HUES48 (cell line): ENCODE measurements at regions not wholly inside any gene's neighbourhood (a gene's known extent, or its start where the extent isn't known, plus 50 kb on each side); places are given as distances from the start of the nearest gene placed in this dataset.

Experiments
- H3K27ac ChIP-seq: one replicate; pipeline ENCODE4 v1.7.0; 2013; ENCODE audit warnings: low read depth, low read length, inconsistent platforms
- H3K27me3 ChIP-seq: 2 replicates; pipeline ENCODE4 v1.6.1; 2013; ENCODE audit warnings: mild to moderate bottlenecking, low read length; ENCODE audit not compliant: control insufficient read depth, insufficient read depth
- H3K36me3 ChIP-seq: 2 replicates; pipeline ENCODE4 v1.6.1; 2013; ENCODE audit warnings: low read length; ENCODE audit not compliant: control insufficient read depth, insufficient read depth
- H3K4me1 ChIP-seq: 2 replicates; pipeline ENCODE4 v1.6.1; 2013; ENCODE audit warnings: mild to moderate bottlenecking, low read length; ENCODE audit not compliant: control insufficient read depth, insufficient read depth
- H3K4me3 ChIP-seq: 2 replicates; pipeline ENCODE4 v1.5.1; 2013; ENCODE audit warnings: mild to moderate bottlenecking, low read depth, low read length
- H3K9ac ChIP-seq: 2 replicates; pipeline ENCODE4 v1.6.1; 2013; ENCODE audit warnings: mild to moderate bottlenecking, low read depth, low read length, moderate library complexity
- H3K9me3 ChIP-seq: 2 replicates; pipeline ENCODE4 v1.6.1; 2013; ENCODE audit warnings: low read length; ENCODE audit not compliant: control insufficient read depth, insufficient read depth

- Histone ChIP-seq H3K27me3 (no peaks in the 10 kb centered on the region), H3K4me1 (no peaks in the 10 kb centered on the region), H3K36me3 (no peaks in the 10 kb centered on the region), H3K9ac (no peak overlapping the region), H3K4me3 (no peak overlapping the region), H3K9me3 (no peaks in the 10 kb centered on the region), H3K27ac (no peak overlapping the region)
These were observed 1448.0 kb downstream of the AACS start for GRCh38 chr12:126512916-126513913.

DNA sequence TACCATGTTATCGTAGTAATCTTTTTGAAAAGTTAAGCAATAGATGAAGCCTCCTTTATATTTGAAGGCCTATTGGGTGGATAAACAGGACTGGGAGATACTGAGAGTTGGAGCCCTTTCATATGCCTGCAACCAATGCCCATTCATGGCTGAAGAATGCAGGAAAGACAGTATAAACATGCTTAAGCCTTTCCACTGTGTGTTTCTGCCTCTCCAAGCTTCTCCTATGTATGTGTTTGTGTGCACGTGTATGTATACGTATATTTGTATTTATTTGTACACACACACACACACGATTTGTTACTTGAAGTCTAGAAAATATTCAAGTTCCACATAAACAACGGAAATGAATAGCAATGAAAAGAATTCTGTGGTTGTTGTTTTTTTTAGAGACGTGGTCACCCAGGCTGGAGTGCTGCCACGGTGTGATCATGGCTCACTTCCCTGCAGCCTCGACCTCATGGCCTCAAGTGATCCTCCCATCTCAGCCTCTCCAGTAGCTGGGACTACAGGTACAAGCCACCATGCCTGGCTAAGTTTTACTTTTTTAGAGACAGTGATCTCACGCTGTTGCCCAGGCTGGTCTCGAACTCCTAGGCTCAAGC, 1453.5 kb downstream of the AACS start:
- Histone ChIP-seq H3K4me3 (no peak overlapping the region), H3K9ac (no peak overlapping the region), H3K9me3 (no peaks in the 10 kb centered on the region), H3K27me3 (no peaks in the 10 kb centered on the region), H3K4me1 (no peaks in the 10 kb centered on the region), H3K27ac (no peak overlapping the region), H3K36me3 (no peaks in the 10 kb centered on the region)

DNA sequence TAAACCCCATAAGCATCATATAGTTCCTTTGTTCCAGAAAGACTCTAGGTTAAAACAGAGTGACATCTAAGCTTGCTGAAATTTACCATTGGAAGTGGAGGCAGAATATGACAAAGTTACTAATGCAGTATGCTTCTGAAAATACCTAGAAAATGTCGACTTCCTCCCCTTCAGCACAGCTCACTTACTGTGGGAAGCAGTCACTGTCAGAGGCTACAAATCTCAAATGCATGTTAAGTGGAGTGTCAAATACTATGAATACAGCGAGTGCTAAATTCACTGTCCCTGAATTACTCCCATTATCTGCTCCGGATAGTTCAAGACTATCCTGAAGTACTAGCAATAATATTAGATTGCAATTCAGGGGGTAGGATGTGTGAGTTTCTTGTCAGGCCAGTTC, 1454.6 kb downstream of the AACS start:
- Histone ChIP-seq H3K27ac (no peak overlapping the region), H3K9me3 (no peaks in the 10 kb centered on the region), H3K27me3 (no peaks in the 10 kb centered on the region)

DNA sequence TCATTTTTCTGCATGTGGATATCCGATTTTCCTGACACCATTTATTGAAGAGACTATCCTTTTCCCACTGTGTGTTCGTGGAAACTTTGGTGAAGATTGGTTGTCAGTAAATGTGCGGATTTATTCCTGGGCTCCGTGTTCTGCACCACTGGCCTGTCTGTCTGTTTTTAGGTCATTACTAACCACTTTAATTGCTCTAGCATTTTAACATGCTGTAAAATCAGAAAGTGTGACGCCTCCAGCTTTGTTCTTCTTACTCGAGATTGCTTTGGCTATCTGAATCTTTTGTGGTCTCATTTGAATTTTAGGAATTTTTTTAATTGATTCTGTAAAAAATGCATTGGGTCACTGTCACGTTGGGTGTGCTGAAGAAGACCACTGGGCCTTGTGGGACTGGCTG, 1458.7 kb downstream of the AACS start:
- Histone ChIP-seq H3K27ac (no peak overlapping the region), H3K9me3 (no peaks in the 10 kb centered on the region), H3K9ac (no peak overlapping the region), H3K4me1 (no peaks in the 10 kb centered on the region), H3K36me3 (no peaks in the 10 kb centered on the region), H3K4me3 (no peak overlapping the region), H3K27me3 (no peaks in the 10 kb centered on the region)

More for the DNA sequence above, 1454.6 kb downstream of the AACS start:
- Histone ChIP-seq H3K9ac (no peak overlapping the region), H3K4me3 (no peak overlapping the region), H3K36me3 (no peaks in the 10 kb centered on the region), H3K4me1 (no peaks in the 10 kb centered on the region)

GRCh38 chr12:126534495-126534894, 1469.3 kb downstream of the AACS start:
- no peak overlapping the region for H3K9ac ChIP-seq
- no peaks in the 10 kb centered on the region for H3K36me3 ChIP-seq
- H3K9me3 ChIP-seq: no peaks in the 10 kb centered on the region
- no peak overlapping the region for H3K27ac ChIP-seq
- H3K4me1 ChIP-seq: no peaks in the 10 kb centered on the region; the same call in 1 of the 2 replicates
- no peak overlapping the region for H3K4me3 ChIP-seq
- H3K27me3 ChIP-seq: no peaks in the 10 kb centered on the region

DNA sequence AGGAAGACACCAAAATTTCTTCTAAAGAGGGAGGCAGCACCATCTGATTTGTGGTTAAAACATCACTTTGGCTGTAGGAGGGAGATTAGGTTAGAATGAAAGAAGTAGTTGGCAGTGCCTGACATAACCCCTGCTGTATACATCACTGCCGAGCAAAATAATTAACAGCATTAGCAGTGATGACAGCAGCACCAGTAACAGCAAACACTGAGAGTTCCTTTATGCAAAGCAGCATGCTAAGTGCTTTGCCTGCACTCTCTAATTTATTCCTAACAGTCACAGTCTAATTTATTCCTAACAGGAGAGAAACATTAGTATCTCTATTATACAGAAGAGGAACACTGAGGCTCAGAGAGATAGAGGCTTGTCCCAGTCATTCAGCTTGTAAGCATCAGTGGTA, 1469.7 kb downstream of the AACS start:
- no peaks in the 10 kb centered on the region for H3K36me3 ChIP-seq
- H3K27me3 ChIP-seq: no peaks in the 10 kb centered on the region
- H3K4me3 ChIP-seq: no peak overlapping the region
- no peak overlapping the region for H3K27ac ChIP-seq
- no peaks in the 10 kb centered on the region; the same call in 1 of the 2 replicates for H3K4me1 ChIP-seq
- H3K9me3 ChIP-seq: no peaks in the 10 kb centered on the region
- H3K9ac ChIP-seq: no peak overlapping the region

DNA sequence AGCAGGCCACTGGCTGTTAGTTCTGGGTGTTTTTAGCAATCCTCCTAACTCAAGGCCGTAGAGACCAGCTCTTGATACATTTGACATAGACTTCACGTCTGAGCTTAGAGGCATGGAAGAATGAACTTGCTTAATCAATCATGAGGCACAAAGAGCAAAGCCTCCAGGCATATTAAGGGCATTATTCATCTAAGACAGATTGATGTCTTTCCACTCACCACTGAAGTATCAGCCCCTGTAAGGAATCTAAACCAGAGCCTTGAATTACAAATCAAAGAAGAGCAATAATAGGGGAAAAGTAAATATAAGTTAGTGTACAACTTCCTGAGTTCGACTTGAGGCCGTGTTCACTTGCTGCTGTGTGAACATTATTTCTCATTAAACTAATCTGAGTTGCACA, 1470.7 kb downstream of the AACS start:
- Histone ChIP-seq H3K9me3 (no peaks in the 10 kb centered on the region), H3K36me3 (no peaks in the 10 kb centered on the region), H3K4me3 (no peak overlapping the region), H3K4me1 (no peaks in the 10 kb centered on the region), H3K9ac (no peak overlapping the region), H3K27me3 (no peaks in the 10 kb centered on the region), H3K27ac (no peak overlapping the region)

- Histone ChIP-seq H3K27ac (no peak overlapping the region), H3K36me3 (no peaks in the 10 kb centered on the region), H3K27me3 (no peaks in the 10 kb centered on the region), H3K9me3 (no peaks in the 10 kb centered on the region), H3K9ac (no peak overlapping the region), H3K4me3 (no peak overlapping the region), H3K4me1 (no peaks in the 10 kb centered on the region)
These were observed 1472.8 kb downstream of the AACS start for GRCh38 chr12:126537961-126538530.

GRCh38 chr12:126538888-126539287, 1473.7 kb downstream of the AACS start:
- no peak overlapping the region for H3K9ac ChIP-seq
- H3K36me3 ChIP-seq: no peaks in the 10 kb centered on the region
- H3K4me1 ChIP-seq: no peaks in the 10 kb centered on the region
- no peak overlapping the region for H3K4me3 ChIP-seq
- no peaks in the 10 kb centered on the region for H3K27me3 ChIP-seq
- H3K27ac ChIP-seq: no peak overlapping the region
- no peaks in the 10 kb centered on the region for H3K9me3 ChIP-seq

DNA sequence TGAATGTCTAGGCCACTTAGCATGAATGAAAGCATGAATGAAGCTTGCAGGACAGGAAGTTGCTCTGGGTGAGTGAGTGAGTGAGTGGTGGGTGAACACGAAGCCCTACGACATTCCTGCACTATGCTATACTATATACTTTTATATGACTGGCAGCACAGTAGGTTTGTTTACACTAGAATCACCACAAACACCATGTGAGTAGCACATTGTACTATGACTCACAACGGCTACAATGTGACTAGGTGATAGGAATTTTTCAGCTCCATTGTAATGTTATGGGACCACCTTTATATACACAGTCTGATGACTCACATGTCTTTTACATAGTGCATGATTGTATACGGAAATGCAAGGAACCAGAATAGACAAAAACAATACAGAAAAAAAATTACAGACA, 1480.2 kb downstream of the AACS start:
- Histone ChIP-seq H3K9me3 (no peaks in the 10 kb centered on the region), H3K27me3 (no peaks in the 10 kb centered on the region), H3K36me3 (no peaks in the 10 kb centered on the region), H3K4me3 (no peak overlapping the region), H3K9ac (no peak overlapping the region), H3K4me1 (0 out of 2 replicates have a peak, but pooled peaks cover 6% of the 10 kb centered on the region), H3K27ac (no peak overlapping the region)

DNA sequence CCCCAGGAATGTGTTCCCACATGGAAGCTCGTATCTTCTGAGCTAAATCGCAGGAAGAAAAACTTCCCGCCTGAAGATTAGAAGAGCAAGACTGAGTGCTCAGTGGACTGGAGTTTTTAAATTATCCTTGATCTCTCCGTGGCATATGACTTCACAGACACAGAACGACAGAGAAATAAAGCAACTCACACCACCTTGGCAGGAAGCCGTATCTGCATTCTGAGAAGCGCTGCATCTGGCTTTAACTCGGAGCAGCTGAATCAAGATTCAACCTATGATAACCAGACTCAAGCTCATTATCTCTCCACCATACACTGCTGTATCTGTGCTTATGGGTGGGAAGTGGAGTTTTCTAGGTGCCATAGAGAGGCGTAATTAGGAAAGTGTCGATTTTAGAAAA, 1482.7 kb downstream of the AACS start:
- Histone ChIP-seq H3K27me3 (no peaks in the 10 kb centered on the region), H3K27ac (no peak overlapping the region), H3K4me1 (0 out of 2 replicates have a peak, but pooled peaks cover 6% of the 10 kb centered on the region), H3K9ac (no peak overlapping the region), H3K4me3 (no peak overlapping the region), H3K9me3 (no peaks in the 10 kb centered on the region), H3K36me3 (no peaks in the 10 kb centered on the region)
